ENCODE measurements at regions not wholly inside any gene's neighbourhood (a gene's known extent, or its start where the extent isn't known, plus 50 kb on each side); places are given as distances from the start of the nearest gene placed in this dataset.

DNA sequence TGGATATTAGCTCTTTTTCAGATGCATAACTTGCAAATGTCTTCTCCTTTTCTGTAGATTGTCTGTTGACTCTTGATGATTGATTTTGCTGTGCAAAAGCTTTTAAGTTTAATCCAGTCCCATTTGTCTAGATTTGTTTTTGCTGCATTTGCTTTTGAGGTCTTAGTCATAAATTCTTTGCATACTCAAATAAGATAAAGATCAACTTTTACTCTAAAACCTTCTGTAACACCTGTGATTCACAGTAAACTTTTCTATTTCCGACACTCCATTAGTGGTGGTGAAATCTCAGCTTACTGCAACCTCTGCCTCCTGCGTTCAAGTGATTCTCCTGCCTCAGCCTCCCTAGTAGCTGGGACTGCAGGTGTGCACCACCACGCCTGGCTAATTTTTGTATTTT, 239.0 kb upstream of the ST8SIA4 start:
- no peak for DNase-seq (ENCODE audit: low read depth)
- TF ChIP-seq, protein P1, sequence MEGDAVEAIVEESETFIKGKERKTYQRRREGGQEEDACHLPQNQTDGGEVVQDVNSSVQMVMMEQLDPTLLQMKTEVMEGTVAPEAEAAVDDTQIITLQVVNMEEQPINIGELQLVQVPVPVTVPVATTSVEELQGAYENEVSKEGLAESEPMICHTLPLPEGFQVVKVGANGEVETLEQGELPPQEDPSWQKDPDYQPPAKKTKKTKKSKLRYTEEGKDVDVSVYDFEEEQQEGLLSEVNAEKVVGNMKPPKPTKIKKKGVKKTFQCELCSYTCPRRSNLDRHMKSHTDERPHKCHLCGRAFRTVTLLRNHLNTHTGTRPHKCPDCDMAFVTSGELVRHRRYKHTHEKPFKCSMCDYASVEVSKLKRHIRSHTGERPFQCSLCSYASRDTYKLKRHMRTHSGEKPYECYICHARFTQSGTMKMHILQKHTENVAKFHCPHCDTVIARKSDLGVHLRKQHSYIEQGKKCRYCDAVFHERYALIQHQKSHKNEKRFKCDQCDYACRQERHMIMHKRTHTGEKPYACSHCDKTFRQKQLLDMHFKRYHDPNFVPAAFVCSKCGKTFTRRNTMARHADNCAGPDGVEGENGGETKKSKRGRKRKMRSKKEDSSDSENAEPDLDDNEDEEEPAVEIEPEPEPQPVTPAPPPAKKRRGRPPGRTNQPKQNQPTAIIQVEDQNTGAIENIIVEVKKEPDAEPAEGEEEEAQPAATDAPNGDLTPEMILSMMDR (IDR thresholded peaks at IDR 0.05; ENCODE audit: insufficient read depth, low read depth, low read length, missing control alignments): no peak
- no peak overlapping the region for H3K4me3 ChIP-seq (ENCODE audit: low read length)

DNA sequence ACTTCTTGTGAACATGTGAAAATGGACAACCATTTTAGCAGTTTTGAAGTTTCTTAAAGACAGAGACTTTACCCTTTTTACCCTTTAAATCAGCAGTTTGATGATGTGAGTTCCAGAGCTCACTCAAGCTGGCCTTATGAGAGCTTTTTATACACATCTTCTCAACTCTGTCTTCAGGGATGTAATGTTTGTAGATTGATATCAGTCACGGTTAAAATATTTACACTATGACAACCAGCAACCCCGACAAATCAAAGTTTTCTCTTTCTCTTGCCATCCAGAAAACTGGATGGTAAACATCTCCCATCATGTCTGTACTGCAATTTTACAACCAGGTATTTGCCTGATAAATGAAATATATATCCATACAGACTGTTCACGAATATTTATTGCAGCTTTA, 233.4 kb upstream of the ST8SIA4 start:
- H3K4me3 ChIP-seq (ENCODE audit: low read length): no peak overlapping the region
- DNase-seq (ENCODE audit: low read depth): no peak
- TF ChIP-seq, protein P1 (IDR thresholded peaks at IDR 0.05; ENCODE audit: insufficient read depth, low read depth, low read length, missing control alignments): no peak

DNA sequence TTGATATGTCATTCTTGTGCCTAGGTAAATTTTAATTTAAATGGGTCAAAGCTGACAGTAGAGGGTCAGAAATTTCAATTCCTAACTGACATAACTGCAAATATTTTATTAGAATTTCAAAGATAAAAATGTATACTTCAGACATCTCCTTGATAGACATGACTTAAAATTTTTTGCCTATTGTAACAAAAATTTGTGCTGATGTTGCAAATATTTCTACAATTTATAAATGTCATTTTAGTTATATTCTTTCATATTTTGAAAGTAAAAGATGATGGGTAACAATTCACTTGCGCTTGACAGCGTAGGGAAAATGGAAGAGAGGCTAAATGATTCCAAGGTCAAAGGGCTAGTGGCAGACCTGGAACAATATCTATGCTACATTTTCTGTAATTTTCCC, 220.3 kb upstream of the ST8SIA4 start:
- TF ChIP-seq, protein P1 (IDR thresholded peaks at IDR 0.05; ENCODE audit: insufficient read depth, low read depth, low read length, missing control alignments): no peak
- H3K4me3 ChIP-seq (ENCODE audit: low read length): no peak overlapping the region

DNA sequence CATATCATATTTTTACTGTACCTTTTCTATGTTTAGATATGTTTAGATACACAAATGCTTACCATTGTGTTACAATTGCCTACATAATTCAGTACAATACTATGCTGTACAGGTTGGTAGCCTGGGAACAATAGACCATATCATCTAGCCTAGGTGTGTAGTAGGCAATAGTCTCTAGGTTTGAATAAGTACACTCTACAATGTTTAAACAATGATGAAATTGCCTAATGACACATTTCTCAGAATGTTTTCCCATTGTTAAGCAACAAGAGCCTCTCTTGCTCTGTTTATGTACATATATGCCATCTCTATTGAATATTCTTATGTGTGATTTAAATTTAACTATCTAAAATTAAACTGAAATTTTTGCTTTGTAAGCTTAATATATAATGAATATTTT, 209.6 kb upstream of the ST8SIA4 start:
- TF ChIP-seq, protein P1 (IDR thresholded peaks at IDR 0.05; ENCODE audit: insufficient read depth, low read depth, low read length, missing control alignments): no peak
- no peak for DNase-seq (ENCODE audit: low read depth)
- H3K4me3 ChIP-seq (ENCODE audit: low read length): no peak overlapping the region

More for the DNA sequence above, 220.3 kb upstream of the ST8SIA4 start:
- DNase-seq (ENCODE audit: low read depth): no peak

DNA sequence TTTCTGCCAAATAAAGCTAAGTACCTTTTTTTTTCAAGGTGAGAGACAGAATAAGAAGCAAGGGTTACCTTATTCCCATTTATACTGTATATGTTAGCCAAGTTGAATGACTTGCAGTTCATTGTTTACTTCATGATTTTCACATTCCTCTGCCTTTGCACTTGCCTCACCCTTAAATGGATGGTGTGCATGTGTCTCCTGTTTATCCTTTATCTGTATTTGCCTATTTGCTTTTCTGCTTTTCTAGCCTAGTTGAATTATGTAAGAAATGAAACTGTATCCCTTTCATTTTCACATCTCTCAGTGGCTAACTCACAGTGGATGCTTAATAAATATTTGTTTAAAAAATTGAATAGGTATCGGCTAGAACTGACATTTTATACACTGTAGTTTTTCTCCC, 200.8 kb upstream of the ST8SIA4 start:
- TF ChIP-seq, protein P1 (IDR thresholded peaks at IDR 0.05; ENCODE audit: insufficient read depth, low read depth, low read length, missing control alignments): no peak
- H3K4me3 ChIP-seq (ENCODE audit: low read length): no peak overlapping the region
- DNase-seq (ENCODE audit: low read depth): no peak

DNA sequence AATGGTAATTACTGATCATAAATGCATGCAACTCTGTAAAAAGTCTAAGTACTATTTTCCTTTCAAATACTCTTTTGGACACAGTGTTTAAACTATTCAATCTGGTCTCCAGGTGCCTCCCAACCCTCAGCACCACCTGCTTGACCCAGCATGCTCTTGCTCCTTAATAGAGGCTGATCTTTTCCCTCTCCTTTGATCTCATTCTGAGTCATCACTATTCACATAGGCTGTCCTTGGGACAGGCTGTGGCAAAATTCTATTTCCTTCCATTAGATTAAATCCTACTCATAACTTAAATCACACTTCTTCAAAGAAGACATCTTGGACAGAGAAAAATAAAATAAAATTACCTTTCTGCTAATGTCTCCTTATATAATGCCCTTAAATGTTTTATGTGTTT, 199.4 kb upstream of the ST8SIA4 start:
- peak; percentile 59 for DNase-seq (ENCODE audit: low read depth)
- TF ChIP-seq, protein P1 (IDR thresholded peaks at IDR 0.05; ENCODE audit: insufficient read depth, low read depth, low read length, missing control alignments): no peak
- H3K4me3 ChIP-seq (ENCODE audit: low read length): no peak overlapping the region

DNA sequence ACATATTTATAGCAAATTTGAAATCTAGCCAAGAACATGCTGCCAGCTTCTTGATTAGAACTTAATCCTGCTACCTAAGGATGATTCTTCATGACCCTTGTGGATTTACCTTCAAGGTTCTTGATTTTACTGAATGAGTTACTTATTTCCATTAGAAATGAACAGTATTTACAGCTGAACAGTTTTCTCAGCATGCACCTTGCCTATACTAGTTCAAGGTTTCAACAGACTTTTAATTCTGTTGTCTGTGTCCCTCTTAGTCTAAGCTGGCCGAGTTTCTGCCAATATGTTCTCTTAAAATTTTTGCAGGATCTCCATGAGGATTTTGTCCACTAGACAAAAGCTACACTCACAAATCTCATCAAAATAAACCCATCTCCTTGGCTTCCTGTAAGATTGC, 188.8 kb upstream of the ST8SIA4 start:
- TF ChIP-seq, protein P1 (IDR thresholded peaks at IDR 0.05; ENCODE audit: insufficient read depth, low read depth, low read length, missing control alignments): no peak
- H3K4me3 ChIP-seq (ENCODE audit: low read length): no peak overlapping the region
- no peak for DNase-seq (ENCODE audit: low read depth)
